ENCODE measurements at regions not wholly inside any gene's neighbourhood (a gene's known extent, or its start where the extent isn't known, plus 50 kb on each side); places are given as distances from the start of the nearest gene placed in this dataset.
A peak's percentile ranks its signal among the peaks of the same experiment; 100 is the strongest.

DNA sequence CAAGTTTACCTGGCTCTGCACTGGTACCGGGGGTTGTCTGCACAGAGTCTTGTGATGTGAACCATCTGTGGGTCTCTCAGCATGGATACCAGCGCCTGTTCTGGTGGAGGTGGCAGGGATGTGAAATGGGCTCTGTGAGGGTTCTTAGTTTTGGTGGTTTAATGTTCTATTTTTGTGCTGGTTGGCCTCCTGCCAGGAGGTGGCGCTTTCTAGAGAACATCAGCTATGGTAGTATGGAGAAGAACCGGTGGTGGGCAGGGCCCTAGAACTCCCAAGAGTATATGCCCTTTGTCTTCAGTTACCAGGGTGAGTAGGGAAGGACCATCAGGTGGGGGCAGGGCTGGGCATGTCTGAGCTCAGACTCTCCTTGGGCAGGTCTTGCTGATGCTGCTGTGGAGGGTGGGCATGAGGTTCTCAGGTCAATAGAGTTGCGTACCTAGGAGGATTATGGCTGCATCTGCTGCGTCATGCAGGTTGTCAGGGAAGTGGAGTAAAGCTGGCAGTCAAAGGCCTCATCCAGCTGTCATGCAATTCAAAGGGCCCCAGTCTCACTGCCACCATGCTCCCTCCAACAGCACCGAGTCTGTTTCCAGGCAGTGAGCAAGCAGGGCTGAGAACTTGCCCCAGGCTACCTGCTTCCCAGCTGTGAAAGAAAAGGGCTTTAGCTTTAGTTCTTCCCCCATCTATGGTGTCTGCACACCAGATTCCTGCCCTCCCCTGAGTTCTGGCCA is 278.0 kb downstream of the METTL4 start:
- no peak overlapping the region for H3K4me2 ChIP-seq (ENCODE audit: low read depth, low read length)
- H4K20me1 ChIP-seq (ENCODE audit: insufficient read depth, low read length) = no peaks in the 10 kb centered on the region
- no peak overlapping the region for H3K27ac ChIP-seq (ENCODE audit: low read length)
- H3K27me3 ChIP-seq (replicated peaks; ENCODE audit: insufficient read depth, low read length) = no peaks in the 10 kb centered on the region
- H3K9me3 ChIP-seq (replicated peaks; ENCODE audit: insufficient read depth, low read length) = no peaks in the 10 kb centered on the region
- H3K9me2 ChIP-seq (replicated peaks; ENCODE audit: insufficient read depth, low read length) = no peaks in the 10 kb centered on the region
- no peak overlapping the region for H3K4me3 ChIP-seq (ENCODE audit: low read length)
- no peak overlapping the region for H3K9ac ChIP-seq (ENCODE audit: low read length)
- no peak for TF ChIP-seq EZH2 (optimal IDR thresholded peaks at IDR 0.05; ENCODE audit: low read depth, low read length)
- TF ChIP-seq, protein P1, sequence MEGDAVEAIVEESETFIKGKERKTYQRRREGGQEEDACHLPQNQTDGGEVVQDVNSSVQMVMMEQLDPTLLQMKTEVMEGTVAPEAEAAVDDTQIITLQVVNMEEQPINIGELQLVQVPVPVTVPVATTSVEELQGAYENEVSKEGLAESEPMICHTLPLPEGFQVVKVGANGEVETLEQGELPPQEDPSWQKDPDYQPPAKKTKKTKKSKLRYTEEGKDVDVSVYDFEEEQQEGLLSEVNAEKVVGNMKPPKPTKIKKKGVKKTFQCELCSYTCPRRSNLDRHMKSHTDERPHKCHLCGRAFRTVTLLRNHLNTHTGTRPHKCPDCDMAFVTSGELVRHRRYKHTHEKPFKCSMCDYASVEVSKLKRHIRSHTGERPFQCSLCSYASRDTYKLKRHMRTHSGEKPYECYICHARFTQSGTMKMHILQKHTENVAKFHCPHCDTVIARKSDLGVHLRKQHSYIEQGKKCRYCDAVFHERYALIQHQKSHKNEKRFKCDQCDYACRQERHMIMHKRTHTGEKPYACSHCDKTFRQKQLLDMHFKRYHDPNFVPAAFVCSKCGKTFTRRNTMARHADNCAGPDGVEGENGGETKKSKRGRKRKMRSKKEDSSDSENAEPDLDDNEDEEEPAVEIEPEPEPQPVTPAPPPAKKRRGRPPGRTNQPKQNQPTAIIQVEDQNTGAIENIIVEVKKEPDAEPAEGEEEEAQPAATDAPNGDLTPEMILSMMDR (IDR thresholded peaks at IDR 0.05; ENCODE audit: low read length) = no peak
- TF ChIP-seq EZH2phosphoT487 (IDR thresholded peaks at IDR 0.05; ENCODE audit: low read length) = no peak
- no peaks in the 10 kb centered on the region for H3F3A ChIP-seq (ENCODE audit: insufficient read depth, low read length)
- H2AFZ ChIP-seq (ENCODE audit: low read length) = no peak overlapping the region
- no peaks in the 10 kb centered on the region for H3K4me1 ChIP-seq (ENCODE audit: low read length)
- H3K79me2 ChIP-seq (ENCODE audit: low read length) = no peaks in the 10 kb centered on the region
- no peaks in the 10 kb centered on the region for H3K36me3 ChIP-seq (replicated peaks; ENCODE audit: insufficient read depth, low read length)
- peak; percentile 30 for DNase-seq

DNA sequence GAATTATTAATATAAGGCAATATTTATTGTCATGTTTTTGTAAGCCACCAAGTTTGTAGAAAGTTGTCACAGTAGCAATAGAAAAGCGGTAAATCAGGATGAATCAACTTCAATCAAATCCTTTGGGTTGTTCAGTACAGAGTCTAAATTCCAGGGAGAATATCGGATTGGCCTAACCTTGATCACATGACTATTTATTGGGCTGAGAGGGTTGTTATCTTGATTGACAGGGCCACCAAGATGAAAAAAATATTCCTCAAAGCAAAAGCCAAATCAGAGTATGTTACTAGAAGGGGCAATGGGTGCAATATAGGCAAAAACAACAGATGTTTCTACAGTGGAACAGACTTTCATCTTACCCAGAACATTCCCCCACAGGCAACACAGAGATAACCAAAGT is 270.0 kb downstream of the METTL4 start:
- no peak for TF ChIP-seq EZH2phosphoT487 (IDR thresholded peaks at IDR 0.05; ENCODE audit: low read length)
- TF ChIP-seq, protein P1 (IDR thresholded peaks at IDR 0.05; ENCODE audit: low read length) = no peak
- no peak for TF ChIP-seq EZH2 (optimal IDR thresholded peaks at IDR 0.05; ENCODE audit: low read depth, low read length)
- H3K9me2 ChIP-seq (replicated peaks; ENCODE audit: insufficient read depth, low read length) = 0 out of 2 replicates have a peak, but pooled peaks cover 3% of the 10 kb centered on the region
- no peaks in the 10 kb centered on the region for H3K27me3 ChIP-seq (replicated peaks; ENCODE audit: insufficient read depth, low read length)
- no peak overlapping the region for H2AFZ ChIP-seq (ENCODE audit: low read length)
- H3K79me2 ChIP-seq (ENCODE audit: low read length) = no peaks in the 10 kb centered on the region
- H3K9ac ChIP-seq (ENCODE audit: low read length) = no peak overlapping the region
- no peak overlapping the region for H3K4me2 ChIP-seq (ENCODE audit: low read depth, low read length)
- no peak for DNase-seq
- H4K20me1 ChIP-seq (ENCODE audit: insufficient read depth, low read length) = no peaks in the 10 kb centered on the region
- H3K4me3 ChIP-seq (ENCODE audit: low read length) = no peak overlapping the region
- H3K9me3 ChIP-seq (replicated peaks; ENCODE audit: insufficient read depth, low read length) = no peaks in the 10 kb centered on the region
- no peak overlapping the region for H3K27ac ChIP-seq (ENCODE audit: low read length)
- H3K4me1 ChIP-seq (ENCODE audit: low read length) = no peaks in the 10 kb centered on the region
- H3K36me3 ChIP-seq (replicated peaks; ENCODE audit: insufficient read depth, low read length) = no peaks in the 10 kb centered on the region
- H3F3A ChIP-seq (ENCODE audit: insufficient read depth, low read length) = no peaks in the 10 kb centered on the region

DNA sequence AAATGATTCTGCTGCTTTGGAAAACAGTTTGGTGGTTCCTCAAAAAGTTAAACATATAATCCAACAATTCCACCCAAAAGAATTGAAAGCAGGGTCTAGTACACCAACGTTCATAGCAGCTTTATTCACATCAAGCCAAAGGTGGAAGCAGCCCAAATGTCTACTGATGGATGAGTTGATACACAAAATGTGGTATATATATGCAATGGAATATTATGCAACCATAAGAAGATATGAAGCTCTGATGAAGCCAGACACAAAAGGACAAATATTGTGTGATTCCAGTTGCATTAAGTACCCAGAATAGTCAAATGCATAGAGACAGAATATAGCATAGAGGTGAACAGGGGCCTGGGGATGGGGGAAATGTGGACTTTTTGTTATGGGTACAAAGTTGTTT is 269.3 kb downstream of the METTL4 start:
- no peaks in the 10 kb centered on the region for H3K9me3 ChIP-seq (replicated peaks; ENCODE audit: insufficient read depth, low read length)
- no peak for TF ChIP-seq EZH2 (optimal IDR thresholded peaks at IDR 0.05; ENCODE audit: low read depth, low read length)
- TF ChIP-seq, protein P1 (IDR thresholded peaks at IDR 0.05; ENCODE audit: low read length) = no peak
- no peak for TF ChIP-seq EZH2phosphoT487 (IDR thresholded peaks at IDR 0.05; ENCODE audit: low read length)
- H3K27me3 ChIP-seq (replicated peaks; ENCODE audit: insufficient read depth, low read length) = no peaks in the 10 kb centered on the region
- 0 out of 2 replicates have a peak, but pooled peaks cover 3% of the 10 kb centered on the region for H3K9me2 ChIP-seq (replicated peaks; ENCODE audit: insufficient read depth, low read length)
- no peak overlapping the region for H3K4me3 ChIP-seq (ENCODE audit: low read length)
- no peak overlapping the region for H3K9ac ChIP-seq (ENCODE audit: low read length)
- H3F3A ChIP-seq (ENCODE audit: insufficient read depth, low read length) = no peaks in the 10 kb centered on the region
- no peak overlapping the region for H2AFZ ChIP-seq (ENCODE audit: low read length)
- no peaks in the 10 kb centered on the region for H3K36me3 ChIP-seq (replicated peaks; ENCODE audit: insufficient read depth, low read length)
- H4K20me1 ChIP-seq (ENCODE audit: insufficient read depth, low read length) = no peaks in the 10 kb centered on the region
- DNase-seq = no peak
- H3K79me2 ChIP-seq (ENCODE audit: low read length) = no peaks in the 10 kb centered on the region
- no peaks in the 10 kb centered on the region for H3K4me1 ChIP-seq (ENCODE audit: low read length)
- H3K27ac ChIP-seq (ENCODE audit: low read length) = no peak overlapping the region
- H3K4me2 ChIP-seq (ENCODE audit: low read depth, low read length) = no peak overlapping the region
